KMS-11 (cell line): ENCODE measurements at regions not wholly inside any gene's neighbourhood (a gene's known extent, or its start where the extent isn't known, plus 50 kb on each side); places are given as distances from the start of the nearest gene placed in this dataset.

Source experiments
- H2AFZ ChIP-seq: fragments of 200-600 bp; sonication (generic); 2 replicates; pipeline ENCODE4 v1.6.1; 2016; ENCODE audit warnings: antibody characterized with exemption, mixed run types, low read depth
- H3K27ac ChIP-seq: fragments of 200-600 bp; sonication (generic); 2 replicates; pipeline ENCODE4 v1.6.1; 2016; ENCODE audit warnings: mild to moderate bottlenecking, mixed run types
- H3K27me3 ChIP-seq: fragments of 200-600 bp; sonication (generic); 2 replicates; pipeline ENCODE4 v1.6.1; 2017; ENCODE audit warnings: mild to moderate bottlenecking, low read depth, mixed run types, moderate library complexity; ENCODE audit not compliant: insufficient read depth
- H3K36me3 ChIP-seq: fragments of 200-600 bp; sonication (generic); 2 replicates; pipeline ENCODE4 v1.6.1; 2017; ENCODE audit warnings: mild to moderate bottlenecking, mixed run types; ENCODE audit not compliant: insufficient read depth
- H3K4me1 ChIP-seq: fragments of 200-600 bp; sonication (generic); 2 replicates; pipeline ENCODE4 v1.6.1; 2016; ENCODE audit warnings: mild to moderate bottlenecking, low read depth, mixed run types; ENCODE audit not compliant: poor library complexity, severe bottlenecking
- H3K4me2 ChIP-seq: fragments of 200-600 bp; sonication (generic); 2 replicates; pipeline ENCODE4 v1.7.0; 2016; ENCODE audit warnings: mild to moderate bottlenecking, mixed run types
- H3K4me3 ChIP-seq: fragments of 200-600 bp; sonication (generic); IDR thresholded peaks from 2 replicates; pipeline ENCODE4 v1.6.1; 2017; ENCODE audit warnings: low read depth, low read length, mixed read lengths; ENCODE audit not compliant: insufficient read depth
- H3K79me2 ChIP-seq: fragments of 200-600 bp; sonication (generic); 2 replicates; pipeline ENCODE4 v1.6.1; 2016; ENCODE audit warnings: low read depth, mixed run types; ENCODE audit not compliant: insufficient read depth
- H3K9ac ChIP-seq: fragments of 200-600 bp; sonication (generic); 2 replicates; pipeline ENCODE4 v1.6.1; 2016; ENCODE audit warnings: mild to moderate bottlenecking, mixed run types
- H4K20me1 ChIP-seq: fragments of 200-600 bp; sonication (generic); 2 replicates; pipeline ENCODE4 v1.6.1; 2016; ENCODE audit warnings: mild to moderate bottlenecking, mixed run types; ENCODE audit not compliant: insufficient read depth
- CTCF ChIP-seq: fragments of 200-600 bp; sonication (generic); conservative IDR thresholded peaks from 2 replicates; pipeline ENCODE4 v1.6.1; 2017; ENCODE audit warnings: low read depth, mild to moderate bottlenecking, antibody characterized with exemption, low read length, moderate library complexity, mixed read lengths

- TF ChIP-seq CTCF, result no peak
Observed at GRCh38 chr14:51516706-51517395, 134.9 kb upstream of the FRMD6 start.

GRCh38 chr14:51518280-51518679 is 133.4 kb upstream of the FRMD6 start:
- Histone ChIP-seq H3K79me2 (no peaks in the 10 kb centered on the region), H3K27ac (no peak overlapping the region), H3K4me1 (peaks cover 17% of the 10 kb centered on the region), H2AFZ (no peak overlapping the region), H3K9ac (no peak overlapping the region), H4K20me1 (no peaks in the 10 kb centered on the region), H3K4me2 (no peak overlapping the region), H3K4me3 (no peak overlapping the region), H3K27me3 (no peaks in the 10 kb centered on the region), H3K36me3 (no peaks in the 10 kb centered on the region)
- TF ChIP-seq CTCF, result no peak

More at GRCh38 chr14:51516706-51517395, 134.9 kb upstream of the FRMD6 start:
- Histone ChIP-seq H3K27ac (no peak overlapping the region), H2AFZ (no peak overlapping the region), H3K4me2 (no peak overlapping the region), H3K27me3 (no peaks in the 10 kb centered on the region), H3K79me2 (no peaks in the 10 kb centered on the region), H3K9ac (no peak overlapping the region), H4K20me1 (no peaks in the 10 kb centered on the region), H3K4me1 (peaks cover 8% of the 10 kb centered on the region), H3K36me3 (no peaks in the 10 kb centered on the region), H3K4me3 (no peak overlapping the region)

GRCh38 chr14:51518711-51519110 is 133.0 kb upstream of the FRMD6 start:
- H3K4me2 ChIP-seq, result no peak overlapping the region
- H3K9ac ChIP-seq, result no peak overlapping the region
- H4K20me1 ChIP-seq, result no peaks in the 10 kb centered on the region
- H3K27ac ChIP-seq, result no peak overlapping the region
- H3K79me2 ChIP-seq, result no peaks in the 10 kb centered on the region
- no peaks in the 10 kb centered on the region for H3K36me3 ChIP-seq
- H2AFZ ChIP-seq, result no peak overlapping the region
- no peak overlapping the region for H3K4me3 ChIP-seq
- no peak for TF ChIP-seq CTCF
- no peaks in the 10 kb centered on the region for H3K27me3 ChIP-seq
- H3K4me1 ChIP-seq, result peaks cover 17% of the 10 kb centered on the region

- no peaks in the 10 kb centered on the region for H3K79me2 ChIP-seq
- H4K20me1 ChIP-seq, result no peaks in the 10 kb centered on the region
- no peaks in the 10 kb centered on the region for H3K36me3 ChIP-seq
- H3K27ac ChIP-seq, result no peak overlapping the region
- no peak for TF ChIP-seq CTCF
- no peak overlapping the region for H2AFZ ChIP-seq
- peaks cover 17% of the 10 kb centered on the region for H3K4me1 ChIP-seq
- no peaks in the 10 kb centered on the region for H3K27me3 ChIP-seq
- no peak overlapping the region for H3K4me3 ChIP-seq
- no peak overlapping the region for H3K4me2 ChIP-seq
- H3K9ac ChIP-seq, result no peak overlapping the region
Observed at GRCh38 chr14:51520087-51520486, 131.6 kb upstream of the FRMD6 start.
